ENCODE measurements at regions not wholly inside any gene's neighbourhood (a gene's known extent, or its start where the extent isn't known, plus 50 kb on each side); places are given as distances from the start of the nearest gene placed in this dataset.

DNA sequence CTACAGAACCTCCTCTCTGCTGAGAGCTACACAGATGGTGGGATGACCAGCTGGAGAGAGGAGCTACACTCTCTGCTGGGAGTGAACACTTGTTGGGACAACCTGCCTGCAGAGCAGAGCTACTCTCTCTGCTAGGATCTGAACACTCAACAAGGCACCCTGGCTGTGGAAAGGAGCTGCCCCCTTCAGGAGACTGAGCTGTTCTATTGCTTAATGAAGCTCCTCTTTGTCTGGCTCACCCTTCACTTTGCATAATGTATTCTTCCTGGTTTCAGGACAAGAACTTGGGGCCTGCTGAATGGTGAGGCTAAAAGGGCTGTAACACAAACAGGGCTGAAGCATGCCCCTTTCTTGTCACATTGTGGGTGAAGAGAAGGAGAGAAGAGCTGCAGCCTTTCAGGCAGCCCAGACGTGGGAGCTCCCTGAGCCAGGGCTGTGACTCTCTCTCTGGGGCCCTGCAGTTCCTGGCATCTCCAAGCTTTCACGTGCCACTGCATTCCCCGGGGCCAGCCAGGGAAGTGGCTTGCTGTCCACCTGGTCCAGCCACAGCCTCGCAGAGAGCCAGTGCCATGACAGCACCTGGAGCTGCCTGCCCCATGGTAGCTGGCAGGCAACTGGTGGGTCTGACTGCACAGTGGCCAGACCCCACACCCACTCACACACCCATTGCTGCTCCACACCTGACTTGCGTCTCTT lies 272.8 kb upstream of the KCNJ16 start:
- in situ Hi-C loops (cut with HindIII; ENCODE audit: low sequenced_read_pairs): no loop called here
- H3K4me3 ChIP-seq (ENCODE audit: low read depth, low read length): no peak overlapping the region
- no peak for DNase-seq (ENCODE audit: low read depth, low spot score)
- TF ChIP-seq, protein P1, sequence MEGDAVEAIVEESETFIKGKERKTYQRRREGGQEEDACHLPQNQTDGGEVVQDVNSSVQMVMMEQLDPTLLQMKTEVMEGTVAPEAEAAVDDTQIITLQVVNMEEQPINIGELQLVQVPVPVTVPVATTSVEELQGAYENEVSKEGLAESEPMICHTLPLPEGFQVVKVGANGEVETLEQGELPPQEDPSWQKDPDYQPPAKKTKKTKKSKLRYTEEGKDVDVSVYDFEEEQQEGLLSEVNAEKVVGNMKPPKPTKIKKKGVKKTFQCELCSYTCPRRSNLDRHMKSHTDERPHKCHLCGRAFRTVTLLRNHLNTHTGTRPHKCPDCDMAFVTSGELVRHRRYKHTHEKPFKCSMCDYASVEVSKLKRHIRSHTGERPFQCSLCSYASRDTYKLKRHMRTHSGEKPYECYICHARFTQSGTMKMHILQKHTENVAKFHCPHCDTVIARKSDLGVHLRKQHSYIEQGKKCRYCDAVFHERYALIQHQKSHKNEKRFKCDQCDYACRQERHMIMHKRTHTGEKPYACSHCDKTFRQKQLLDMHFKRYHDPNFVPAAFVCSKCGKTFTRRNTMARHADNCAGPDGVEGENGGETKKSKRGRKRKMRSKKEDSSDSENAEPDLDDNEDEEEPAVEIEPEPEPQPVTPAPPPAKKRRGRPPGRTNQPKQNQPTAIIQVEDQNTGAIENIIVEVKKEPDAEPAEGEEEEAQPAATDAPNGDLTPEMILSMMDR (IDR thresholded peaks at IDR 0.05; ENCODE audit: low read depth, low read length): no peak

DNA sequence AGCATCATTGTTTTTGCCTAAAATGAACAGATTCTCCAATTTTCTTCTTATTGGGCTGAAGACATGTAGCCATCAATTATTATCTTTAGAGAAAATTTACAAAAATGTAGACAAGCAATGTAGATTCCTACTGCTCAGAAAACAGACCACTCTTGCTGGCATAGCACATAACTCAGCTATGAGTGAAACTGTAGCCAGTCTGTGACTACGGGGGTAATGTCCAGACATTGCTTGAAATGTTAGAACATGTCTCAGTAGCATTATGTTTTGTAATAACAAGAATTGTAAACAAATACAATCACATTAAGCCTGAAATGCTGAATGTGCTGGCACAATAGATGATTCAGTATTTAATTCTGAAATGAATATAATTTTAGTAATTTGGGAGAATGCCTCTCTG lies 265.7 kb upstream of the KCNJ16 start:
- no peak for DNase-seq (ENCODE audit: low read depth, low spot score)
- in situ Hi-C loops (cut with HindIII; ENCODE audit: low sequenced_read_pairs): no loop called here
- no peak overlapping the region for H3K4me3 ChIP-seq (ENCODE audit: low read depth, low read length)
- TF ChIP-seq, protein P1 (IDR thresholded peaks at IDR 0.05; ENCODE audit: low read depth, low read length): no peak

DNA sequence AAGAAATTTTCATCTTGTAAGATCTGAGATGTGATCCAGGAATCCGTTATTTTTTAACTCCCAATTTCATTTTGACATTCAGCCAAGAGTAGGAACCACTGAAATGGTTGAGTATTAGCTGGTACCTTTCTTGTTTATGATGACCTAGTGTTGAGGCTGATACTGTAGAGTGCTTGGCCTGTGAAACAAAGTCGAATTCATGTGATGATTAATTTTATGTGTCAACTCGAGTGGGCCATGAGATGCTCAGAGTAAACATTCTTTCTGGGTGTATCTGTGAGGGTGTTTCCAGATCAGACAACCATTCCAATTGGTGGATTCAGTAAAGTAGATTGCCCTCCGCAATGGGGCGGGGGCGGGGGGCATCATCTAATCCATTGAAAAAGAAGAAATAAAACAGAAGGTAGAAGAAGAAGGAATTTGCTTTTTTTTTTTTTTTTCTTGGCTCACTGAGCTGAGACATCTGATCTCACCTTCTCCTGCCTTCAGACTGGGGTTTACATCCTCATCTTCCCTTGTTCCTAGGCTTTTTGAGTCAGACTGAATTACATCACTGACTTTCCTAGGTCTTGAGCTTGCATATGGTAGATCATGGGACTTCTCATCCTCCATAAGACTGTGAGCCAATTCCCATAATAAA lies 264.6 kb upstream of the KCNJ16 start:
- in situ Hi-C loops (cut with HindIII; ENCODE audit: low sequenced_read_pairs): no loop called here
- H3K4me3 ChIP-seq (ENCODE audit: low read depth, low read length): no peak overlapping the region
- DNase-seq (ENCODE audit: low read depth, low spot score): no peak
- TF ChIP-seq, protein P1 (IDR thresholded peaks at IDR 0.05; ENCODE audit: low read depth, low read length): no peak

DNA sequence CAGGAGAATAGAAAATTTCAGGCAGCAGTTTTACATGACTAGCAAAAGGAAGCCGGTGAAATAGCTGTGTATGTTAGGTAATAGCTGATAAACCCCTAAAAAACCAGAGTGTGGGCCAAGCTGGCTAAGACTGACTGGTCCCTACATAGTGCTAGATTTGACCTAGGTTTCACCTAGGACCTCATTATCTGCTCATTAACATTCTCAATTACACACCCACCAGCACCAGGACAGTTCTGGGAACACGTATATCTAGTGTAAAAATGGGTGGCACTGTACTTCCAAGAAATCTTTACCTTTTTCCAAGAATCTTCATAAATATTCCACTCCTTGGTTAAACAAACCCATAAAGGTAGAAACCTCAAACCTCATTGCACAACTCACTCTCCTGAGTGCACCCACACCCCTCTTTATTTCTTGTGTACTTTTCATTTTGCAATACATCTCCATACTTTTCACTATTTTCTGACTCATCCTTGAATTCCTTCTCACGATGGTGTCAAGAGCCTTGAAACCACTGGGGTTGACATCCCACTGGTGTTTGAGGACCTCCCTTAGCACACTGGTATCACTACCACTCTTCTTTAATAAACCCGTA lies 262.7 kb upstream of the KCNJ16 start:
- TF ChIP-seq, protein P1 (IDR thresholded peaks at IDR 0.05; ENCODE audit: low read depth, low read length): no peak
- H3K4me3 ChIP-seq (ENCODE audit: low read depth, low read length): no peak overlapping the region
- in situ Hi-C loops (cut with HindIII; ENCODE audit: low sequenced_read_pairs): no loop called here
- DNase-seq (ENCODE audit: low read depth, low spot score): no peak

DNA sequence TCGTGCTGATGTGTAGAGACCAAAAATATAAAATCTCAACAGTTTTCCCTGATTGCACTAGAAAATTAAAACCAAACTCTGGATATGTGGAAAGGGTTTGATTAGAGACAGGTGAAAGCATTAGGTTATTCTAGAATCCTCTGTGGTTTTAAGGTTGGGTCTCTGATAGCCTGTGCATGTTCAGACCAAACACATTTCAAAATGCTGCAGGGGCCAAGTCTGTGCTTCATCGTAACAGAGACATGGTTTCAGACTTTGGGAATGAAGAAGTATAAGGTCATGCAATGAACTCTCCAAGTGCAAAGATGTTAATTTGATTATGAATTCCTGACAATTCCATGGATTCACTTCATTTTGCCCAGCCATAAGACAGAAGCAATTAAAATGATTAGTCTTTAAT lies 261.0 kb upstream of the KCNJ16 start:
- in situ Hi-C loops (cut with HindIII; ENCODE audit: low sequenced_read_pairs): no loop called here

DNA sequence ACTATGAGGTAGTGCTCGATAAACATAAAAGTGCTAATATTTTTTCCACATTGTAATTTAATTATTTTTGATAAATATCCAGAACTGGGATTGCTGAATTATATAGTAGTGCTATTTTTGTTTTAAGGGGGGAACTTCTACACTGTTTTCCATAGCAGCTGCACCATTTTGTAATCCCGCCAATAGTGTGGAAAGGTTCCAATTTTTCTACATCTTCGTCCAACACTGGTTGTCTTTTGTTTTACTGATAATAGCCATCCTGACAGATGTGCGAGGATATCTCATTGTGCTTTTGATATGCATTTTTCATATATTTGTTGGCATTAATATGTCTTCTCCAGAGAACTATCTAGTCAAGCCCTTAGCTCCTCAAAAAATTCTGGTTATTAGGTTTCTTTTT lies 259.6 kb upstream of the KCNJ16 start:
- no peak overlapping the region for H3K4me3 ChIP-seq (ENCODE audit: low read depth, low read length)
- in situ Hi-C loops (cut with HindIII; ENCODE audit: low sequenced_read_pairs): no loop called here
- TF ChIP-seq, protein P1 (IDR thresholded peaks at IDR 0.05; ENCODE audit: low read depth, low read length): no peak
- no peak for DNase-seq (ENCODE audit: low read depth, low spot score)

More for the DNA sequence above, 261.0 kb upstream of the KCNJ16 start:
- no peak overlapping the region for H3K4me3 ChIP-seq (ENCODE audit: low read depth, low read length)
- DNase-seq (ENCODE audit: low read depth, low spot score): no peak
- TF ChIP-seq, protein P1 (IDR thresholded peaks at IDR 0.05; ENCODE audit: low read depth, low read length): no peak
